HG02973 (cell line): ENCODE measurements at regions not wholly inside any gene's neighbourhood (a gene's known extent, or its start where the extent isn't known, plus 50 kb on each side); places are given as distances from the start of the nearest gene placed in this dataset.
"Not testable (repeated sequence)": the region's sequence is repeated elsewhere in the genome, so short reads cannot be mapped to it uniquely, and the experiment has no call there.

Source experiments
- ATAC-seq: cut with Tn5 transposase; IDR thresholded peaks from one replicate; pipeline ENCODE4 v1.9.1; 2021; ENCODE audit warnings: moderate library complexity; ENCODE audit not compliant: unreplicated experiment

DNA sequence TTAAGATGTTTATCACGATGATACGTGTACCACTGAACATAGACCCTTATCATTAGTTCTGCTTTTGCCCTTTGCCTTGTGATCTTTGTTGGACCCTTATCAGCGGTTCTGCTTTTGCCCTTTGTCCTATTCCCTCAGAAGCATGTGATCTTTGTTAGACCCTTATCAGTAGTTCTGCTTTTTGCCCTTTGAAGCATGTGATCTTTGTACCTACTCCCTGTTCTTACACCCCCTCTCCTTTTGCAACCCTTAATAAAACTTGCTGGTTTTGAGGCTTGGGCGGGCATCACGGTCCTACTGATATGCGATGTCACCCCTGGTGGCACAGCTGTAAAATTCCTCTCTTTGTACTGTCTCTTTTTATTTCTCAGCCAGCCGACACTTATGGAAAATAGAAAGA is 117.0 kb downstream of the SDHAF3 start:
- not testable (repeated sequence) for ATAC-seq

DNA sequence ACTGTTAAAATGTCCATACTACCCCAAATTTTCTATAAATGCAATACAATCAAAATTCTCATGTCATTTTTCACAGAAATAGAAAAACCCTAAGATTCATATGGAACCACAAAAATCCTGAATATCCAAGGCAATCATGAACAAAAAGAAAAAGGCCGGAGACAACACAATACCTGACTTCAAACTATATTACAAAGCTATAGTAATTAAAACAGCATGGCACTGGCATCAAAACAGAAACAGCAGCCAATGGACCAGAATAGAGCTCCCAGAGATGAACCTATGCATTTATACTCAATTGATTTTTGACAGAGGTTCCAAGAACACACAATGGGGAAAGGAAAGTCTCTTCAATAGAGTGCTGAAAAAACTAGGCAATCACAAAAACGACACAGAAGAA is 128.8 kb downstream of the SDHAF3 start:
- ATAC-seq: no peak

DNA sequence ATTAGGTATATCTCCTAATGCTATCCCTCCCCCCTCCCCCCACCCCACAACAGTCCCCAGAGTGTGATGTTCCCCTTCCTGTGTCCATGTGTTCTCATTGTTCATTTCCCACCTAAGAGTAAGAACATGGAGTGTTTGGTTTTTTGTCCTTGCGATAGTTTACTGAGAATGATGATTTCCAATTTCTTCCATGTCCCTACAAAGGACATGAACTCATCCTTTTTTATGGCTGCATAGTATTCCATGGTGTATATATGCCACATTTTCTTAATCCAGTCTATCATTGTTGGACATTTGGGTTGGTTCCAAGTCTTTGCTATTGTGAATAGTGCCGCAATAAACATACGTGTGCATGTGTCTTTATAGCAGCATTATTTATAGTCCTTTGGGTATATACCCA is 140.7 kb downstream of the SDHAF3 start:
- not testable (repeated sequence) for ATAC-seq

DNA sequence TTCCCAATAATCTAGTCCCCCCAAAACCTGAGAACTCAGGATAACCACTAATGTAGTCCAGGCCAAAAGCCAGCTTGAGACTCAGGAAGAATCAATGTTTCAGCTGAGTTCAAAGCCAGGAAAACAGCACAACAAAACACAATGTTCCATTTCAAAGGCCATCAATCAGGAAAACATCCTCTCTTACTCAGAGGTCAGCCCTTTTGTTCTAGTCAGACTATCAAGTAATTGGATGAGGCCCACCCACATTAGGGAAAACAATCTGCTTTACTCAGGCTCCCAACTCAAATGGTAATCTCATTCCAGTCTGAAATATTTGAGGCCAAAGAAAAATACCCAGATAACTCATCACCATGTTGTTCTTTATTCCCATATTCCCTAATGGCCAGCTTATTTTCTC is 152.2 kb downstream of the SDHAF3 start:
- no peak for ATAC-seq

DNA sequence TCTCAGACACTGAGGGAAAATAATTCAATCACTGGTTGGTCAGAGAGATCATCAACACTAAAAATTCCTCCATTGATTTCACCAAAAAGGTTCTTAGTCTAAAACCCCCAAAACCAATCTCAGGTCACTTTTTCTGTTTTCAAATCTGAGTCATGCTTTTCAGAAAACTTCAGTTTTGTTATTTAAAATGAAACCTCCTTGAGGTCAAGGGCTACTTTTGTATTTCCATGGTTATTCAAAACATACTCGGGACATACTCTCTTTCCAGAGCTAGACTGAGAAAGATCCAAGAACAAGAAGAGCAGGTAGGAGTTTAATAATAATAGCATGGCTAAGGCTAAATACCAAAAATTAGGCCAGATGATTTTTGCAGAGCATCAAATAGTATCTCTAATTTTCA is 152.8 kb downstream of the SDHAF3 start:
- ATAC-seq: no peak

DNA sequence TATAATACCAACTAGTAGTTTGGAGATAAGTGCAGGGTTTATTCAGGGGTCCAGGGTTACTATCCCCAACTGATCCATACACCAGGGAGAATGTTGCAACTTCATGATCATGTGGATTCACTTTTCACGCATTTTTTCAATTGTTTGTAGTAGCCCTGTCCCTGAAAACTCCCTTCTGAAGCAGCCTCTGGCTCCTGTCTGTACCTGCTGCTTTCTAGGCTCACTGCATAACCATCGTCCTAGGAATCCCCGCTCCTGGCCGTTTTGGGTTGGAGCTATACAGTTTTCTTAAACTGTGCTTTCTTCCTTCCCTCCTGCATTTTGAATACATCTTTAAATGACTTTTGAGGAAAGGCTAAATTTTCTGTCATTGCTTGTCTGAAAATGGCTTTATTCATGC is 154.1 kb downstream of the SDHAF3 start:
- no peak for ATAC-seq

DNA sequence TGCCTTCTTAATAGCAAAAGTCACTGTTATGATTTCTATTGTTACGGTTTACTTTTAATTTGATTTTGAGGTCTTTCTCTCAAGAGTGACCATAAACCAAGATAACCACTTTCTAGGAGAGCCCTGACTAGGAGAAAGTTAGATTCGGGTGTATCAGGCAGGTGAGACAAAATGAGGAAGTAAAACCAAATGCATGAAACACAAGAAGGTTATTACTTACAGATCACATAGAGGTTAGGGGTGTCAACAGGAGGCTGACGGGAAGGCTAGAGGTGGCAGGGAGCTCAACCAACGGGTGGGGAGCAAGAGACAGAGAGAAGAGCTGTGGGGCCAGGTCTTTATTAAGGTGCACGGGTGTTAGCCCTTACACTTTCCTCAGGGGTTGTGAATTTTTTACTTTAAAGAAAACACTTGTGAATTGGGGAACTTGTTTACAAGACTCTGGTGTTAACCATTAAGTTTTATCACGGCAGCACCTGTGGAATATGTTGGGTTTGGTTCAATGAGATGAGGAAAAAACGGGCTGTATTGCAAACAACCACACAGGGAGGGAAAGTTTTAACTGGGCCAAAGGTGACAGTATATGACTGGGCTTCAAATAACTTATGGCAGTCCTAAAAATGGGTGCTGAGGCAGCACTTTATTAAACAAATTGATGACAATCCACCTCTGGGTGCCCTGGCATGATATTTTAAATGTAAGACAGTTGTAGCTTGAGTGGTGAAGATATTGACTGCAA is 154.9 kb downstream of the SDHAF3 start:
- peak; percentile 85 for ATAC-seq

DNA sequence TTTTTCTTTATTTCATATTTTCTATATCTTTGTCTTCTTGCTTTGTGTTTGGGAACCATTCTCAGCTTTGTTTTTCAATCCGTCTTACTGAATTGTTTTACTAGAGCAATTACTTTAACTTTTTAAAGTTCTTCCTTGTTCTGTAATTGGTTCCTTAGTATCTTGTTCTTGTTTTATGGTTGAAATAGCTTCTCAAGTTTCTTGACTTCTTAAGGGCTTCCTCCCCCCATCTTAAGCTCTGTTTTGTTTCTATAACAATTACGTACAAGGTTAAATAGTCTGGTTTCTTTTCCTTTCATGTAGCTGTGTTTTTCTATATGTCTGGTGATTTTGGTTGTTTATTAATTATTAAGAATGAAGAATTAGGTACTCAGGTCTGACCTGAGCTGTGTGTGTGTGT is 158.0 kb downstream of the SDHAF3 start:
- ATAC-seq: no peak

DNA sequence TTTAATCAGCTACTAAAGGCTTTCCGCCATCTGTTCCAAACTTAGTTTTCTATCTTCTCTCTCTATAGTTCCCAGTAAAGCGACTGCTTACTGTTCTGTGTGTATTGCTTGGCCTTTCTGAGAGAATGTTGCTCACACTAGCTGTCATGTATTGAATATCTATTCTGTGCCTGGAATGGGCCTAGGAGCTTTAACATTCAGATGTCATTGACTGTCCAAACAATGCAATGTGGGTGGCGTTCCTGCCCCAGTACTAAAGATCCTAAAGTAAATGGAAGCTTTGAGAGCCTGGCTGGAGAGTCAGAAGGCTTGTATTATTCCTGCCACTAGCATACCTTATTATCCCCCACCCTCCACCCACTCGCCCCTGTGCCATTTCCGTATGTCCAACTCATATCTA is 163.5 kb downstream of the SDHAF3 start:
- ATAC-seq: no peak

DNA sequence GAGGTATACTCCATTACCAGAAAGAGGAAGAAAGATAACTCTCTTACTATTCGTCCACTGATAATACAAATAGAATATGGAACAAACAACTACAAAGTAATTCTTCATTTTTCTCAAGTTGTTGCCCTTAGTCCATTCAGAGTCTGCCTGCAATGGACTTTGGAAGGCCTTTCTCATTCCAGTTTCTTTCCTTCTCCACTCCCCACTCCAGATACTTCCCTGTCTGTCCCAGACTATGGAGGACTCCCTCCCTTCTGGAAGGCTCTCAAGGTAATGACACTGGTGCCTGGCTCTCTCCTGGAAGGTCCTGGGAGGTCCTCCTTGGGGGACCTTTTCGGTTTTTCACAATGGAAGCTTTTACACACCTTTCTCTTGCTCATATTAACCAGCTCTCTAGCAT is 167.8 kb downstream of the SDHAF3 start:
- ATAC-seq: no peak

DNA sequence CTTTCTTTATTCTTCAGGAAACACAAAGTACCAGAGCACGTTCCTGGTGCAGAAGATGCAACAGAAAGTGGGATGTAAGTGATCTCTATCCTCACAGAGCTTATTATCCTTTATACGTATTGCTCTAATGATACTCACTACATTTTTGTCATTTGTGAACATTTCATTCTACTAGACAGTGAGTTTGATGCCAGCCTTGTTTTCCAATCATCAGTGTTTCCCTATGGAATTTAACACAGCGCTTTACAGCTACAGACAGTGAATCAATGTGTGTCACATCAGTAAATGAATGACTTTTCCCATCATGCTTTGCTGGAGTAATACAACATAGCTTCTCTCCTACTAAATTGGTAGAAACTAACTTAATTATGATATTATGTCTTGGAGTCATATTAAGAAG is 175.5 kb downstream of the SDHAF3 start:
- ATAC-seq: no peak

DNA sequence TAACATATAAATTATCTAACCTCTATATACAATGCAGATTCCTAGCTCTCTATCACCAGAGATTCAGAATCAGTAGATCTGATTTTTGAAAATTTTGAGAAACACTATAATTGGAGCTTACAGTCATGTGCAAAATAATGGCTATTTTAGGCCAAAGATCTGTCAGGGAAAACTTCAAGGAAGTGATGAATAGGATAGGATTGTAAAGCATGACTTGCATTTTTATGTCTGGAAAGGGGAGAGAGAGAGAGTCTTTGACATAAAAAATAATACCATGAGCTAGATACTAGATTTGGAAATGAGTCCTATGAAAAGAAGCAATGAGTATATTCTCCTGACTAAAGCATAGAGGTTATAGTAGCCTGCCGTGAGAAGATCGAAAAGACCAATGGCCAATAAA is 181.1 kb downstream of the SDHAF3 start:
- ATAC-seq: no peak

DNA sequence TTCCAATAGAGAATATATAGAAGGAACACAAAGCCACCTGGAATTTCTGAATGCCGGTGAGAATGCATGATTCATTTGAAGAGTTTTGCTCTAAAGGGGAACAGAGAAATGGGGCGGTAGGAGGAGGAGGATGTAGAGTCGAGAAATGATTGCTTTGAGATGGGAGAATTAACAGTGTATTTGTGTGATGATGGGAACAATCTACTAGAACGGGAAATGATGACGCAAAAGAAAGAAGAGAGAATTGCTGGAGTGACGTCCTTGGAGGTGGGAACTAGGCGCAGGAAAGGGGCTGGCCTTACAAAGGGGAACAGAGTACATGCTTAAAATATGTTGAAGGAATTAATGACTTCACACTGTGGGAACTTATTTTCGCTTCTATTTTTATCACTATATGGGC is 188.1 kb downstream of the SDHAF3 start:
- no peak for ATAC-seq

DNA sequence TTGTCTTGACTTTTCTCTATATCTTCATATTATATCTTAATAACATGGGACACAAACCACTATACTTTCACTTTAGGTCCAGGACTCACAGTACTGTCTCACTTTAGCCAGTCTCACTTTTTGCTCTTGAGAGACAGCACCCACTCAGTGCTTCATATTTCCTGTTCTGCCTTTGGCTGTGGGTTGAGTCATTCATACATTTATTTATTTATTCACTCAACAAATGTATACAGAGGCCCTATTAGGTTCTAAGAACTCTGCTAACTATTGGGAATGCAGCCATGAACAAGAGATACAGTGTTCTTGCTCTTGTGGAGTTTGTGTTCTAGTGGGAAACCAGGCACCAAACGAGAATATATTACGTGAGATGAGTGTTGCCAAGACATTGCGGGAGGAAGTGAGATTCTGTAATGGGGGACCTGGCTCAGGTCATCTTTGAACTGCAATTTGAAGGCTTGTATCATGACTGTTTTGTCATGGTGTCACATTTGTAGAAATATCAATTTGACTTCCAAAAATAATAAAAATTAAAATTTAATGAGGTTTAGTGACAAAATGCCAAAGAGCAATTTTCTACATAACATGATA is 190.1 kb downstream of the SDHAF3 start:
- no peak for ATAC-seq

DNA sequence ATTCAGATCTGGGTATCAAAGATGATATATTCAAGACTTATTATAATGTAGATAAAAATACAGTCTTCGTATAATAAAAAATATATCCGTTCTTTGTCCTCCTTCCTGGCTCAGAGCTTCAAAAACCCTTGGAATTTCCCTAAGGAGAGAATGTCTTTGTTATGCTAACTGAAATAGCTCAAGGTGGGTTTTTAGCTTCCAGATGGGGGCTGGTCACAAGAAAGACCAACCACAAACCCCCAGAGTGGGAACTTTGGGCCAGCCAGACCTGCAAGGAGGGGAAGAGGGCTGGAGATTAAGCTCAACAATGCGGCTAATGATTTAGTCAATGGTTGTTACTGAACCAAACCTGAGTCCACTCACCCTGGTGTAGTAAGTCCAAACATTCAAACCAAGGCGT is 196.4 kb downstream of the SDHAF3 start:
- no peak for ATAC-seq

DNA sequence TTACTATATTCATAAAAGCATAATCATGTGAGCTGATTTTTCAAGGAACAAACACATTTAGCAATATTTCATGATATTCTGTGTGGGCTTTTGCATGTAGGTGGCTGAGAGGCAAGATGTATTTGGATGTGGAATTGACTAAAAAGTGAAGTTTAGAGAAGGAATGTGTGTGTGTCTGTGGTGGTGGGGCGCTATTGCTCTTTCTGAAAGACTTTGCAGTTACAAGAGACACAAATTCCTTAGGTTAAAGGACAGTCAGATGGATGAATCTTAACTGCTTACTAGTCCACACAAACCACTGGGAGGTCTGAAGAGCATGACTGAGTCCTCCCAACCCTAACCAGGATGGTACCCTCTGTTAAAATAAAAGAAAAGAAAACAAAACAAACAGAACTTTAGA is 200.1 kb downstream of the SDHAF3 start:
- no peak for ATAC-seq

DNA sequence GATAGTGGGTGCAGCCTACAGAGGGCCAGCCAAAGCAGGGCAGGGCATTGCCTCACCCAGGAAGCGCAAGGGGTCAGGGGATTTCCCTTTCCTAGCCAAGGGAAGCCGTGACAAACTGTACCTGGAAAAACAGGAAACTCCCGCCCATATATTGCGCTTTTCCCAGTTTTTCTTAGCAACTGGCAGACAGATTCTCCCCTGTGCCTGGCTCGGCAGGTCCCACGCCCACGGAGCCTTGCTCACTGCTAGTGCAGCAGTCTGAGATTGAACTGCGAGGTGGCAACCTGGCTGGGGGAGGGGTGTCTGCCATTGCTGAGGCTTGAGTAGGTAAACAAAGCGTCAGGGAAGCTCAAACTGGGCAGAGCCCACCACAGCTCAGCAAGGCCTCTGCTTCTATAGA is 212.4 kb downstream of the SDHAF3 start:
- not testable (repeated sequence) for ATAC-seq

DNA sequence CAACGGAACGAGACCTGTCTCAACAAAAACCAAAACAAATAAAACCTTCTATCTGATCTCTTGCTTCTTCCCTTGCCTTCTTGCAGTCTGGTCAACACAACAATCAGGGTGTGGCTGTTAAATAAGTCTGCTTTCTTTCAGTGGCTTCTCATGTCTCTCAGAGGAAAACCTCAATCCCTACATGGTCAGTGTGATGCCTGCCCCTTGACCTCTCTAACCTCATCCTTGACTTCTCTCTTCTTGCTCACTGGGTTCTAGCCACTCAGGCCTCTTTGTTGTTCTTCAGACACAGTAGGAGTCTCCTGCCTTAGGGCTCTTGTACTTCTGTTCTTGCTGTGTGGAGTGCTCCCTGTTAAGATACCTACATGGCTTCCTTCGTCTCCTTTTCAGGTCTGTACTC is 220.4 kb downstream of the SDHAF3 start:
- ATAC-seq: no peak

DNA sequence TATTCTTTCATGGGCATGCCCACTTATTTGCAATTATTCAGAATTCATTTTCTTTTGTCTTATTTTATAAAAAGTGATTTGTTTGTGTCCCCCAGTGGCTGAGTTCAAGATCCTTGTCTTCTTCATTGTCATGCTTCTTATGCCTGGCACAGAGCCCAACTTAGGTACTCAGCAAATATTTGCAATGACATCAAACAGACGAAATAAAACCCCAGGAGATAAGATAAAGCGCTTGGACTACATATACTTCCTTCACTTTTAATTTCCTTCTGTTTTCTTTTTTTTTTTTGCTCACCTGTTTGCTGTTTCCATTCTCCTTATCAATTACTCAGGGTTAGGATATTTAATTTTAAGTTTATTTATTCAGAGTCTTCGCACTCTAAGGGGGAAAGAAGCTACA is 225.0 kb downstream of the SDHAF3 start:
- ATAC-seq: no peak

DNA sequence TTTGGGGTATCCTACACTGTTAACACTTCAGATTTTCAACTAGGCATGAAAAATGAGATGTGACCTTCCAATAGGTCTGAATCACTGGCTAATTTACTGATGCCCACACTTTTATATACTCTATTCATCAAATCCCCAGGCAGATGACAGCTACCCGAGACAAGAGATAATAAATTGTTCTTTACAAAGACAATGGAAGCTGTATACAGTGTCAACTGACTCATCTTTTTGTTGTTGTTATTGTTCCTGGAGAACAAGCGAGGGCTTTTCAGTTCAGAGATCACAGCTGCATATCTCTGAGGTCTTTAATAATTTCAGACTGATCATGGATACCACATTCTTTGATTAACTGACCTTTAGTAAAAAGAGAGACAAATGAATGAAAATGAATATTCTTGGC is 228.9 kb downstream of the SDHAF3 start:
- ATAC-seq: no peak

DNA sequence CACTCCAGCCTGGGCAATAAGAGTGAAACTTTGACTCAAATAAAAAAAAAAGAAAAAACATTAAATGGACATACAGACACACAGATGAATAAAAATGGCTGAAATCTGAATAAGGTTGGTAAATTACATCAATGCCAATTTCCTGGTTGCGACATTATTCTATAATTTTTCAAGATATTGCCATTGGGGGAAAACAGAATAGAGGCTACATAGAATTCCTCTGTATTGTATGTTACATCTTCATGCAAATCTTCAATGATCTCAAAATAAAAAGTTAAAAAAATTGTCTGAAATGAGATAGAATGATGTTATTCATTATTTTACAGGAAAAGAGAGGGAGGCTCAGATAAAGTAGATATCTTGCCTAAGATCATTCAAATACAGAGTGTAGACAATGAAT is 234.0 kb downstream of the SDHAF3 start:
- ATAC-seq: no peak

DNA sequence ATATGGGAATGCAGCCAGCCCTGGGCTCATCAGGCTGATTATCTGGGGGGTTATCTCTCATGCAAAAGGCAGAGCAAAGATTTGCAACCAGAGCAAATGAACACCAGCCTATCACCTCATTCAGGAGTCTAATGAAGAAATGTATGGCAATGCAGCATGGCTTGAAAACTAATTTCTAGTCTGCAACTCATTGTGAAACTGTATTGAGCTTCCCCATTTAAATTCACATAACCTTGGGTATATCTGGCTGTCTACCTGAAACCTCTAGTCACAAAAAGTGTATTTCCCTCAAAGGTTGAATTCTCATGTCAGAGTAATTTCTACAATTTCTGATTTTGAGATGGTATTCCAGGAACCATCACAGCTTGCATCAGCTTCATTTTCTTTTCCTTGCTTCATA is 240.0 kb downstream of the SDHAF3 start:
- no peak for ATAC-seq

DNA sequence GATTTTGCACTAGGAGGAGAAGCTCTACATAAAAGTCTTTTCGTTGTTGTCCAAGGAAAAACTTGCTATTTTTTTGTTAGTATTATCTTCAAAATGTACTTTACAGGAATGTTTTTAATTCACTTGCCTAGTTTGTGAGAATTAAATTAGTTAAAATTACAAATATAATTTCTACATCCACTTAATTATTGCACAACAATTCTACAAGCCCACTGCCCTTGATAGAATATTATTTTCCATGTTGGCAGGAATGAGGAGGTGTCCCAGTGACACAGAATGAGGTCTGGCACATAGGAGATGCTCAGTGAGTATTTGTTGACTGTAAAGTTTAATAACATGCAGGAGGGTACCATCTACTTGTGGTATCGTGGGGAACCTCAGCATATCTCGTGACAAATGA is 255.4 kb downstream of the SDHAF3 start:
- ATAC-seq: no peak
